ENCODE measurements at regions not wholly inside any gene's neighbourhood (a gene's known extent, or its start where the extent isn't known, plus 50 kb on each side); places are given as distances from the start of the nearest gene placed in this dataset.

DNA sequence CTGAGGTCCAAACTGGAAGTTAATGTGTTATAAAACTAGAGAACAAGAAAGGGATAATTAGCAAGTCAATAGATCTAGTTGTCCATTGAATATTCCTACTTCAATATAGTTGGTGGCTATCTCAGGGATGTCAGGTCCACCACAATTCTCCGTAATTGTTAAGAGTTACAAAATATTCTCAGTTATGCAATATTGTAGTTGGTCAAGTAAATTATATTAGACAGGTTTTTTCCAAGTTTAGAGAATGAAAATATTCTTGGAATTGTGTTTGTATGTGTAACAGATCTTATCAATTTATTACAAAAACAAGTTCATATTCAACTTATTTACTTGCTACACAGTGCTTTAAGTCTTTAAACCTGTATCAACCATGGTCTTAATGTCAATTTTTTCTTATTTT, 547.4 kb downstream of the SPRY1 start:
- no peak overlapping the region for H3K4me3 ChIP-seq (ENCODE audit: low read depth, low read length)
- TF ChIP-seq, protein P1, sequence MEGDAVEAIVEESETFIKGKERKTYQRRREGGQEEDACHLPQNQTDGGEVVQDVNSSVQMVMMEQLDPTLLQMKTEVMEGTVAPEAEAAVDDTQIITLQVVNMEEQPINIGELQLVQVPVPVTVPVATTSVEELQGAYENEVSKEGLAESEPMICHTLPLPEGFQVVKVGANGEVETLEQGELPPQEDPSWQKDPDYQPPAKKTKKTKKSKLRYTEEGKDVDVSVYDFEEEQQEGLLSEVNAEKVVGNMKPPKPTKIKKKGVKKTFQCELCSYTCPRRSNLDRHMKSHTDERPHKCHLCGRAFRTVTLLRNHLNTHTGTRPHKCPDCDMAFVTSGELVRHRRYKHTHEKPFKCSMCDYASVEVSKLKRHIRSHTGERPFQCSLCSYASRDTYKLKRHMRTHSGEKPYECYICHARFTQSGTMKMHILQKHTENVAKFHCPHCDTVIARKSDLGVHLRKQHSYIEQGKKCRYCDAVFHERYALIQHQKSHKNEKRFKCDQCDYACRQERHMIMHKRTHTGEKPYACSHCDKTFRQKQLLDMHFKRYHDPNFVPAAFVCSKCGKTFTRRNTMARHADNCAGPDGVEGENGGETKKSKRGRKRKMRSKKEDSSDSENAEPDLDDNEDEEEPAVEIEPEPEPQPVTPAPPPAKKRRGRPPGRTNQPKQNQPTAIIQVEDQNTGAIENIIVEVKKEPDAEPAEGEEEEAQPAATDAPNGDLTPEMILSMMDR (conservative IDR thresholded peaks at IDR 0.05; ENCODE audit: low read depth, low read length): no peak
- no peak for DNase-seq (ENCODE audit: low read depth)

DNA sequence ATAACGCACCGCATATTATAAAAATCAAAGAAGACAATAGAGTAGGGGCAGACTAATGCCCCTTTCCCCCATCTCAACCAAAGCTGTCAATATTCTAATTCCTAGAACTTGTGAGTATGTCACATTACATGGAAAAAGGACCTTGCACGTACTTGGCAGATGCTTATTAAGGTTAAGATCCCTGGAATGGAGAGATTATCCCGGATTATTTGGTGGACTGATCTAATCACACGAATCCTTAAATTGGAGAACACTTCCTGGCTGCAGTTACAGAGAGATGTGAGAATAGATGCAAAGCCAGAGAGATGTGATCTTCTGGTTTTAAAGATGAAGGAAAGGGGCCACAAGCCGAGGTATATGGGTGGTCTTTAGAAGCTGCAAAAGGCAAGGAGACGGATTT, 548.7 kb downstream of the SPRY1 start:
- DNase-seq (ENCODE audit: low read depth): no peak
- TF ChIP-seq, protein P1 (conservative IDR thresholded peaks at IDR 0.05; ENCODE audit: low read depth, low read length): no peak

GRCh38 chr4:123950530-123950929, 553.9 kb downstream of the SPRY1 start:
- no peak for DNase-seq (ENCODE audit: low read depth)
- H3K4me3 ChIP-seq (ENCODE audit: low read depth, low read length): no peak overlapping the region
- TF ChIP-seq, protein P1 (conservative IDR thresholded peaks at IDR 0.05; ENCODE audit: low read depth, low read length): no peak

More for the DNA sequence above, 548.7 kb downstream of the SPRY1 start:
- H3K4me3 ChIP-seq (ENCODE audit: low read depth, low read length): no peak overlapping the region

- TF ChIP-seq, protein P1 (conservative IDR thresholded peaks at IDR 0.05; ENCODE audit: low read depth, low read length): no peak
- DNase-seq (ENCODE audit: low read depth): no peak
- H3K4me3 ChIP-seq (ENCODE audit: low read depth, low read length): no peak overlapping the region
Observed at GRCh38 chr4:123952530-123953274, 556.1 kb downstream of the SPRY1 start.

DNA sequence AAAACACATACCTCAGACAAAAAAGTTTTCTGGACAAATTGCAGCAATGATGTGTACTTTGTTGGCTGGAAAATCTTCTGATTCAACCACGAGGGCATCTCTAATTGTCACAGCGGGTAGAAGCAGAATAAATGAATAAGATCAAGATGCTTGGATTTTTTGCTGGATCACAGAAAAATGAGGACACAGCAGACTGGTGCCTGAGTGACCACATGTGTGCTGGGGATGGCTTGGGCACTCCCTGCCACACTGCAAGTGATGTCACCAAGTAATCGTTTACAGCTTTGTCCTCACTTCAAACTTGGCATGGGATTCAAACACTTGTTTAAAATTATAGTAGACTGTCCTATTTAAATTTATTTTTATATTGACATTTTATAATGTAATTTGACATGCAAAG, 557.0 kb downstream of the SPRY1 start:
- DNase-seq (ENCODE audit: low read depth): no peak
- TF ChIP-seq, protein P1 (conservative IDR thresholded peaks at IDR 0.05; ENCODE audit: low read depth, low read length): no peak
- H3K4me3 ChIP-seq (ENCODE audit: low read depth, low read length): no peak overlapping the region

DNA sequence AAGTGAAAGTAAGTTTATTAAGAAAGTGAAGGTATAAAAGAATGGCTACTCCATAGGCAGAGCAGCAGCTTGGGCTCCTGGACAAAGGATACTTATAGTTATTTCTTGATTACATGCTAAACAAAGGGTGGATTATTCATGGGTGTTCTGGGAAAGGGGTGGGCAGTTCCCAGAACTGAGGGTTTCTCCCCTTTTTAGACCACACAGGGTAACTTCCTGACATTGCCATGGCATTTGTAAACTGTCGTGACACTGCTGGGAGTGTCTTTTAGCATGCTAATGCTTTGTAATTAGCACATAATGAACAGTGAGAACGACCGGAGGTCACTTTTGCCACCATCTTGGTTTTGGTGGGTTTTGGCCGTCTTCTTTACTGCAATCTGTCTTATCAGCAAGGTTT, 557.6 kb downstream of the SPRY1 start:
- H3K4me3 ChIP-seq (ENCODE audit: low read depth, low read length): no peak overlapping the region
- TF ChIP-seq, protein P1 (conservative IDR thresholded peaks at IDR 0.05; ENCODE audit: low read depth, low read length): no peak
- DNase-seq (ENCODE audit: low read depth): no peak

Measured in epithelial cell of proximal tubule (primary cell).